ENCODE measurements at regions not wholly inside any gene's neighbourhood (a gene's known extent, or its start where the extent isn't known, plus 50 kb on each side); places are given as distances from the start of the nearest gene placed in this dataset.

DNA sequence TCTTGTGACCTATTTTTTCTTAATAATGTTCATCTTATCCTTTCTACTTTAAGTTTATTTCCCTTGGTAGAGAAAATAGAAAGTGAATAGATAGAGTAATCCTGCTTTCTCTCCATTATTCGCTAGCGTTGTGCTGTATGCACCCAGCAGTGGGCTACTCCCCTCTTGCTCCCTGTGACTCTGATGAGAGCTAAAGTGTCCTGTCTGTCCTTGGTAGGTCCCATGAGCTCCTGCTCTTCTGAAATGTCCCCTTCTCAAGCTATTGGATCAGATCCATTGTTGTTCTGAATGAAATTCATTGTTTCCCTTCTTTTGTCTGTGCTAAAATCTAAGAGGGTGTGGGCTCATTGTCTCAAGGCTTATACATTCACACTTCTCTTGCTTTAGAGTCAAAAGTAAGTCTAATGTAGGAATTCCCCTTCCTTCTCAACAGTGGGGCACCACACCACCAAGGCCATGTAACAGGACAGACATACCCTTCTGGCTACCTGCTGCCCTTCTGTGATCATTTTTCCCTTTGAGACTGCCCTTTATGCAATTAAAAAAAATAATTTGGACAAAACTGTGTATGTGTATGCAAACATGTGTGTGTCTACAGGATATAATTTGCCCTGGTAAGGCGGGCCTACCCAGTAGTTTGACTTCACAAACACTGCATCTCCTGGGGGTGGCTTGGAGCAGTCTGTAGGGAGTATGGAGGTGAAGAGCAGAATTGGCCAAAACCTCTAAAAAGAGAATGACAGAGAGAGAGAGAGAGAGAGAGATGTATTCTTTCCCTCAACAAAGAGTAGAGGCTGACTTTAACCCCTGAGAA is 167.0 kb upstream of the MYLIP start:
- Histone ChIP-seq H3K27me3 (ENCODE audit: insufficient read depth, poor library complexity, severe bottlenecking) (no peaks in the 10 kb centered on the region), H3K4me3 (replicated peaks; ENCODE audit: insufficient read depth, low read length) (no peak overlapping the region), H3K27ac (replicated peaks) (no peak overlapping the region)
- TF ChIP-seq, protein P1, sequence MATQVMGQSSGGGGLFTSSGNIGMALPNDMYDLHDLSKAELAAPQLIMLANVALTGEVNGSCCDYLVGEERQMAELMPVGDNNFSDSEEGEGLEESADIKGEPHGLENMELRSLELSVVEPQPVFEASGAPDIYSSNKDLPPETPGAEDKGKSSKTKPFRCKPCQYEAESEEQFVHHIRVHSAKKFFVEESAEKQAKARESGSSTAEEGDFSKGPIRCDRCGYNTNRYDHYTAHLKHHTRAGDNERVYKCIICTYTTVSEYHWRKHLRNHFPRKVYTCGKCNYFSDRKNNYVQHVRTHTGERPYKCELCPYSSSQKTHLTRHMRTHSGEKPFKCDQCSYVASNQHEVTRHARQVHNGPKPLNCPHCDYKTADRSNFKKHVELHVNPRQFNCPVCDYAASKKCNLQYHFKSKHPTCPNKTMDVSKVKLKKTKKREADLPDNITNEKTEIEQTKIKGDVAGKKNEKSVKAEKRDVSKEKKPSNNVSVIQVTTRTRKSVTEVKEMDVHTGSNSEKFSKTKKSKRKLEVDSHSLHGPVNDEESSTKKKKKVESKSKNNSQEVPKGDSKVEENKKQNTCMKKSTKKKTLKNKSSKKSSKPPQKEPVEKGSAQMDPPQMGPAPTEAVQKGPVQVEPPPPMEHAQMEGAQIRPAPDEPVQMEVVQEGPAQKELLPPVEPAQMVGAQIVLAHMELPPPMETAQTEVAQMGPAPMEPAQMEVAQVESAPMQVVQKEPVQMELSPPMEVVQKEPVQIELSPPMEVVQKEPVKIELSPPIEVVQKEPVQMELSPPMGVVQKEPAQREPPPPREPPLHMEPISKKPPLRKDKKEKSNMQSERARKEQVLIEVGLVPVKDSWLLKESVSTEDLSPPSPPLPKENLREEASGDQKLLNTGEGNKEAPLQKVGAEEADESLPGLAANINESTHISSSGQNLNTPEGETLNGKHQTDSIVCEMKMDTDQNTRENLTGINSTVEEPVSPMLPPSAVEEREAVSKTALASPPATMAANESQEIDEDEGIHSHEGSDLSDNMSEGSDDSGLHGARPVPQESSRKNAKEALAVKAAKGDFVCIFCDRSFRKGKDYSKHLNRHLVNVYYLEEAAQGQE (IDR thresholded peaks at IDR 0.05; ENCODE audit: insufficient replicate concordance, low read depth): no peak
- TF ChIP-seq, protein P2, sequence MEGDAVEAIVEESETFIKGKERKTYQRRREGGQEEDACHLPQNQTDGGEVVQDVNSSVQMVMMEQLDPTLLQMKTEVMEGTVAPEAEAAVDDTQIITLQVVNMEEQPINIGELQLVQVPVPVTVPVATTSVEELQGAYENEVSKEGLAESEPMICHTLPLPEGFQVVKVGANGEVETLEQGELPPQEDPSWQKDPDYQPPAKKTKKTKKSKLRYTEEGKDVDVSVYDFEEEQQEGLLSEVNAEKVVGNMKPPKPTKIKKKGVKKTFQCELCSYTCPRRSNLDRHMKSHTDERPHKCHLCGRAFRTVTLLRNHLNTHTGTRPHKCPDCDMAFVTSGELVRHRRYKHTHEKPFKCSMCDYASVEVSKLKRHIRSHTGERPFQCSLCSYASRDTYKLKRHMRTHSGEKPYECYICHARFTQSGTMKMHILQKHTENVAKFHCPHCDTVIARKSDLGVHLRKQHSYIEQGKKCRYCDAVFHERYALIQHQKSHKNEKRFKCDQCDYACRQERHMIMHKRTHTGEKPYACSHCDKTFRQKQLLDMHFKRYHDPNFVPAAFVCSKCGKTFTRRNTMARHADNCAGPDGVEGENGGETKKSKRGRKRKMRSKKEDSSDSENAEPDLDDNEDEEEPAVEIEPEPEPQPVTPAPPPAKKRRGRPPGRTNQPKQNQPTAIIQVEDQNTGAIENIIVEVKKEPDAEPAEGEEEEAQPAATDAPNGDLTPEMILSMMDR (IDR thresholded peaks at IDR 0.05; ENCODE audit: insufficient read depth, low read length): no peak
- no peak for TF ChIP-seq POLR2AphosphoS5 (IDR thresholded peaks at IDR 0.05; ENCODE audit: low read depth)
- TF ChIP-seq SPI1 (IDR thresholded peaks at IDR 0.05; ENCODE audit: borderline replicate concordance, low read depth): no peak
- no peak for TF ChIP-seq GABPA (IDR thresholded peaks at IDR 0.05; ENCODE audit: low read depth)
- DNase-seq (ENCODE audit: low read depth in 1 of 2, low spot score in 1 of 2): no peak

DNA sequence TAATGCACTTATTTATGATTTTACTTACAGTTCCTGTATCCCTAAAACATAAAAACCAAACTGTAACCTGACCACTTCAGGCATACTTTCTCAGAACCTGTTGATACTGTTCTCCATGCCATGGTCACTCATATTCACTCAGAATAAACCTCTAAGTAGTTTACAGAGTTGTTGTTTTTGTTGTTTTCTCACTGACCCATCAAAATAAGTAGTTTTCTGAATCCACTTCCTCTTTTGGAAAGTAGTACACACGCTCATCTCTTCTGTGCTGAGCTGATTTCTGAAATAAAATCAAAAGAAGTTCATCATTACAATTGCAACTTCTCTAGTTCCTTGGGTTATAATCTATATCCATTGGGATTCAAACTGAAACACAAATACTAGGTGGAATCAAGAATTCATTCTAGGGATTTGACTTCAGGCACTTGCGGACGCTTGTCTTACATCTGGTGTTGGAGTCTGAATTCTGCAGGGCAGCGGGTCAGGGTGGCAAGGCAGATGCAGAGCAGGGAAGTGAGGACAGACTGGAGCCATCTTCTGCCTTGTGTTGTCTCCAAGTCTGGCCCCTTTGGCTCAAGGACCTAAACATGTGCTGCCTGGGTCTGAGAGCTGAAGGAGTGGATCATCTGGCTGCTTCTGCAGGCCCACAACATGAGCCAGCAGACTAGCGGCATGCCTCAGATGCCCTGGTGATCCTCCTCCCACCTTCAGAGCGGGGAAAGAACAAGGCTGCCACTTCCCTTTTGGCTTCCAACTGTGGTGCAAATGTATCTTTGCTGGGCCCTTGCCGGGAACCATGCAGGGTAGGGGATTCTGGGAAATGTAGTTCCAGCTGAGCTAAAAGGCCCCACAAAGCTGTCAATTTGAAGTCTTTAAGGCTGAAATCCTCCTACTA is 167.9 kb upstream of the MYLIP start:
- Histone ChIP-seq H3K4me3 (replicated peaks; ENCODE audit: insufficient read depth, low read length) (no peak overlapping the region), H3K27ac (replicated peaks) (0 out of 2 replicates have a peak overlapping the region, but pooled peaks have one; percentile 7), H3K27me3 (ENCODE audit: insufficient read depth, poor library complexity, severe bottlenecking) (no peaks in the 10 kb centered on the region)
- peak; percentile 37 to 51 for DNase-seq (ENCODE audit: low read depth in 1 of 2, low spot score in 1 of 2)
- TF ChIP-seq SPI1 (IDR thresholded peaks at IDR 0.05; ENCODE audit: borderline replicate concordance, low read depth): peak; percentile 83
- TF ChIP-seq, protein P1 (IDR thresholded peaks at IDR 0.05; ENCODE audit: insufficient replicate concordance, low read depth): no peak

DNA sequence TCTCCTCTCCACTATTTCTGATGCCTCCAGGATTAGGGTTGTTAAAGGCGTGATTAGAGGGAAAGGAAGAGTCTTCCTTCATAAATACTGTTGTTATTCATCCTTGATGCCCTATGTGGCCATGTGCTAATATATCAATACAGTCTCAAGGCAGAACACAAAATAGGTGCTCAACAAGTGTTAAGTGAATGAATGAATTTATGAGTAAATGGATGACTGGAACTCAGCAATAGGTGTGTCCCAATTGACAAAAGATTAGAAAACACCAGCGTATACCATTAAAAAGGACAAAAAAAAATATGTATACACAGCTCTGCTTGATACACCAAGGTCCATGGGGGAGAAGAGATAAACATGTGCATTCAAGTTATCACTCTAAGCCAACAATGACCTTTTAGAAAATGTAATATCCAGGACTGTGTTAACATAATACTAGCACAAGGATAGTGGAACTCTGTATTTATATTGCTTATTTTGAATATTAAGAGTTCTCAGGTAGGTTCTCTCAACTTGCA is 171.2 kb upstream of the MYLIP start:
- no peak for DNase-seq (ENCODE audit: low read depth in 1 of 2, low spot score in 1 of 2)

More for the DNA sequence above, 171.2 kb upstream of the MYLIP start:
- H3K27ac ChIP-seq (replicated peaks): no peak overlapping the region
- no peak for TF ChIP-seq POLR2AphosphoS5 (IDR thresholded peaks at IDR 0.05; ENCODE audit: low read depth)
- TF ChIP-seq, protein P1 (IDR thresholded peaks at IDR 0.05; ENCODE audit: insufficient replicate concordance, low read depth): no peak
- TF ChIP-seq GABPA (IDR thresholded peaks at IDR 0.05; ENCODE audit: low read depth): no peak
- TF ChIP-seq SPI1 (IDR thresholded peaks at IDR 0.05; ENCODE audit: borderline replicate concordance, low read depth): no peak
- TF ChIP-seq, protein P2 (IDR thresholded peaks at IDR 0.05; ENCODE audit: insufficient read depth, low read length): no peak
- no peaks in the 10 kb centered on the region for H3K27me3 ChIP-seq (ENCODE audit: insufficient read depth, poor library complexity, severe bottlenecking)
- no peak overlapping the region for H3K4me3 ChIP-seq (replicated peaks; ENCODE audit: insufficient read depth, low read length)

Measured in HL-60 (cell line).